ENCODE measurements at regions not wholly inside any gene's neighbourhood (a gene's known extent, or its start where the extent isn't known, plus 50 kb on each side); places are given as distances from the start of the nearest gene placed in this dataset.
"Not testable (repeated sequence)": the region's sequence is repeated elsewhere in the genome, so short reads cannot be mapped to it uniquely, and the experiment has no call there.

GRCh38 chr2:219726916-219727315, 99.5 kb downstream of the SLC4A3 start:
- no peak for DNase-seq (ENCODE audit: low spot score)

GRCh38 chr2:219727771-219728429, 100.5 kb downstream of the SLC4A3 start:
- no peak for DNase-seq (ENCODE audit: low spot score)

GRCh38 chr2:219728991-219729487, 101.6 kb downstream of the SLC4A3 start:
- no peak for DNase-seq (ENCODE audit: low spot score)

GRCh38 chr2:219731173-219731572, 103.7 kb downstream of the SLC4A3 start:
- no peak for DNase-seq (ENCODE audit: low spot score)

- no peak for DNase-seq (ENCODE audit: low spot score)
These were observed 105.7 kb downstream of the SLC4A3 start for GRCh38 chr2:219733106-219733505.

GRCh38 chr2:219733746-219734145, 106.3 kb downstream of the SLC4A3 start:
- DNase-seq (ENCODE audit: low spot score): no peak

GRCh38 chr2:219736209-219736608, 108.8 kb downstream of the SLC4A3 start:
- peak; percentile 52 for DNase-seq (ENCODE audit: low spot score)

- peak; percentile 49 for DNase-seq (ENCODE audit: low spot score)
These were observed 109.9 kb downstream of the SLC4A3 start for GRCh38 chr2:219737270-219737691.

- DNase-seq (ENCODE audit: low spot score): no peak
These were observed 111.6 kb downstream of the SLC4A3 start for GRCh38 chr2:219739066-219739465.

GRCh38 chr2:219739866-219740440, 112.5 kb downstream of the SLC4A3 start:
- no peak for DNase-seq (ENCODE audit: low spot score)

- DNase-seq (ENCODE audit: low spot score): no peak
These were observed 116.1 kb downstream of the SLC4A3 start for GRCh38 chr2:219743548-219743947.

GRCh38 chr2:219744066-219744465, 116.6 kb downstream of the SLC4A3 start:
- DNase-seq (ENCODE audit: low spot score): no peak

GRCh38 chr2:219744600-219744999, 117.2 kb downstream of the SLC4A3 start:
- no peak for DNase-seq (ENCODE audit: low spot score)

- no peak for DNase-seq (ENCODE audit: low spot score)
These were observed 120.2 kb downstream of the SLC4A3 start for GRCh38 chr2:219747637-219748036.

- DNase-seq (ENCODE audit: low spot score): no peak
These were observed 121.5 kb downstream of the SLC4A3 start for GRCh38 chr2:219748671-219749570.

- not testable (repeated sequence) for DNase-seq (ENCODE audit: low spot score)
These were observed 123.7 kb downstream of the SLC4A3 start for GRCh38 chr2:219751121-219751520.

GRCh38 chr2:219752726-219753125, 125.3 kb downstream of the SLC4A3 start:
- no peak for DNase-seq (ENCODE audit: low spot score)

GRCh38 chr2:219758907-219759680, 131.7 kb downstream of the SLC4A3 start:
- DNase-seq (ENCODE audit: low spot score): no peak

- no peak for DNase-seq (ENCODE audit: low spot score)
These were observed 132.4 kb downstream of the SLC4A3 start for GRCh38 chr2:219759801-219760200.

GRCh38 chr2:219765231-219765911, 137.9 kb downstream of the SLC4A3 start:
- DNase-seq (ENCODE audit: low spot score): no peak

GRCh38 chr2:219766658-219767057, 139.2 kb downstream of the SLC4A3 start:
- no peak for DNase-seq (ENCODE audit: low spot score)

Measured in iPS-NIHi11 (cell line).